Mucosa of gallbladder (tissue), 1 donor: ENCODE measurements at regions not wholly inside any gene's neighbourhood (a gene's known extent, or its start where the extent isn't known, plus 50 kb on each side); places are given as distances from the start of the nearest gene placed in this dataset.

Experiments used
- DNase-seq: peaks from one replicate; pipeline ENCODE4 v3.0.0-alpha.2; 2020; ENCODE audit warnings: low spot score
- donor health status: DM: no; HTN: no; CAD: no.

GRCh38 chr5:172588380-172588779 is 52.7 kb upstream of the NEURL1B start:
- no peak for DNase-seq

- no peak for DNase-seq
Measured at GRCh38 chr5:172587061-172587405, 54.0 kb upstream of the NEURL1B start.

DNA sequence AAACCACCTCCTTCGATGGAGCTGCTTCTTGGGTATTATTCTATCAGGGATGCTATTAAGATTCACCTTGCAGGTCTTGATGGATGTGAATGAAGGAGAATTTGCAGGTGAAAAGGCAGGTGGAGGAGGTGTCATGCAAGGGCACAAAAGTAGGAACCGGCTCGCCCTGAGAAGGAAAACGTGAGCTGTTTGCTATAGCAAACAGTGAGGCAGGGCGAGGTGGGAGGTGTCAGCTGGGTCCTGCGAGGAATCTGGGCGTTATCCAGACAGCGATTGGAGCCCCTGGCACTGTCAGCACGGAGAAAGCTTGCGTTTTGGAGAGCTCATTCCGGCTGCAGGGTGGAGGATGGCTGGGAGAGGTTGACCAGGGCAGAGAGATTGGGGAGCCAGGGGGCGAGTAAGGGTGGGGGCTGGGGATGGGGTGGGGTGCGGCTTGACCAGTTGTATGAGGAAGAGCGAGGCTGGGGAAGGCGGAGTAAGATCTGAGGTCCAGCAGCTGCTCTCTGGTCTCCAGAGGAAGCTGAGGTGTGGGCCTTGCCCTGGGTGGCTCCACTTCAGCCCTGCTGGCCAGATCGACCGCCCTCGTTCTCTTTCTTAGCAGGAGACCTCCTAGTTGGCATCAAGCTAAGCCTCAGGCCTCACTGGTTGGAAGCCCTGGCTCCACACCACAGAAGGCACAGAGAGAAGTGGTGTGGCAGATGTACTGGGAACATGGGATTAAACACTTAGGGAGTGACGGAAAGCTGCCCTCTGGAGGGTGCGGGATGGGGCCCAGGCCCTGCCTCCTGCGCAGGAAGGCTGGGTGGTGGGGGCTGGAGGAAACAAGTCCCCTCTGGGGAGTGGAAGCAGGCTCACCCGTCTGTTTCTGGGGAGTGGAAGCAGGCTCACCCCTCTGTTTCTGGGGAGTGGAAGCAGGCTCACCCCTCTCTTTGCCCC is 54.7 kb upstream of the NEURL1B start:
- DNase-seq = no peak

DNA sequence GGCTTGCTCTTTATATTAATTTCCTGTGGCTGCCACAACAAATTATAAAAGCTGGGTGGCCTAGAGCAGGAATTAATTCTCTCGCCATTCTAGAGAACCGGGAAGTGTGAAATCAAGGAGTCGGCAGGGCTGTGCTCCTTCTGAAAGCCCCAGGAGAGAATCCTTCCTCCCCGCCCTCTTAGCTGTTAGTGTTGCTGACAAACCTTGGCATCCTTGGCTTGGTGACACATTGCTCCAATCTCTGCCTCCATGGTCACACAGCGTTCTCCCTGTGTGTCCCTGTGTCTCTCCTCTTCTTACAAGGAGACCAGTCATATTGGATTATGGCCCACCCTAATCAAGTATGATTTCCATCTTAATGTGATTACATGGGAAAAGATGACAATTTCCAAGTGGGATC is 55.9 kb upstream of the NEURL1B start:
- no peak for DNase-seq

- DNase-seq = no peak
Measured at GRCh38 chr5:172584638-172585037, 56.4 kb upstream of the NEURL1B start.

DNA sequence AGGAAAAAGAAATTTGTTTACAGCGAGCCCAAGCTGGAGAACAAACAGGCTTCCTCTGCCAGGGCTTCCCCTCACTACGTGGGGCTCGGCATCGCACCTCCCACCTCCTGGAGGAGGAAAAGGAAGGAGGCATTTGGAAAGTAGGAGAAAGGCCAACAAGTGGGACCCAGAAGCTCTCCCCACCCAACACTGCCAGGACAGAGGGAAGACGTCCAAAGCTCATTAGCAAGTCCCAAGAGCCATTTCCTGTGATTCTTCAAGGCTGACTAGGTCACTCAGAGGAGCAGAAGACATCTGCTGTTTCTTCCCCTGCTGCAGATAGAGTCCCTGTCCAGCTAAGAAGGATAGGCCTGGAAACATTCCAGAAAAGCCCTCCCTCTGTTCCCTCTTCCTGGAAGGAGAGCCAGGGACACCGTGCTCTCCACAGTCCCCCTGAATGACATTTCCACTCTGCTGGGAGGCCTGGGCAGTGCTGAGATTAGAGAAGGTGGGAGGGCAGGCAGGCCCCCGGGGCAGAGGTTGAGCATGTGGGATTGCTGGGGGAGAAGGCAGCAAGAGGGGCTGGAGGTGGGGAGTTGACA is 57.0 kb upstream of the NEURL1B start:
- DNase-seq = no peak

DNA sequence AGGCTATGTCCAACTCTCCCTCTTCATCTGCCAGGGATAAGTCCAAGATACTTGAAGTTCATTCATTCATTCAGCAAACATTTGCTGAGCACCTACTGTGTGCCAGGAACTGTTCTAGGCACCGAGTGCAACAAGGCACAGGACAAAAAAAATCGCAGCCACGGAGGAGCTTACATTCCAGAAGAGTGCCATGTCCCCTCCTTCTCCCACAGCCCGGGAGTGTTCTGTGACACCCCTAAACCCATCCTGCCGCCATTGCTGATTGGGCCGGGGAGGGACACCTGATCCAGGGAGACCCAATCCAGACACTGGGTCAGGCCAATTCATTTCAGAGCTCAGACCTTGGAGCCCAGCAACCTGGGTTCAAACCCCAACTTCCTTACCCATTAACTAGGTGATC is 58.1 kb upstream of the NEURL1B start:
- DNase-seq = no peak

GRCh38 chr5:172581315-172581714 is 59.7 kb upstream of the NEURL1B start:
- DNase-seq = no peak

- no peak for DNase-seq
Measured at GRCh38 chr5:172579403-172579990, 61.6 kb upstream of the NEURL1B start.

DNA sequence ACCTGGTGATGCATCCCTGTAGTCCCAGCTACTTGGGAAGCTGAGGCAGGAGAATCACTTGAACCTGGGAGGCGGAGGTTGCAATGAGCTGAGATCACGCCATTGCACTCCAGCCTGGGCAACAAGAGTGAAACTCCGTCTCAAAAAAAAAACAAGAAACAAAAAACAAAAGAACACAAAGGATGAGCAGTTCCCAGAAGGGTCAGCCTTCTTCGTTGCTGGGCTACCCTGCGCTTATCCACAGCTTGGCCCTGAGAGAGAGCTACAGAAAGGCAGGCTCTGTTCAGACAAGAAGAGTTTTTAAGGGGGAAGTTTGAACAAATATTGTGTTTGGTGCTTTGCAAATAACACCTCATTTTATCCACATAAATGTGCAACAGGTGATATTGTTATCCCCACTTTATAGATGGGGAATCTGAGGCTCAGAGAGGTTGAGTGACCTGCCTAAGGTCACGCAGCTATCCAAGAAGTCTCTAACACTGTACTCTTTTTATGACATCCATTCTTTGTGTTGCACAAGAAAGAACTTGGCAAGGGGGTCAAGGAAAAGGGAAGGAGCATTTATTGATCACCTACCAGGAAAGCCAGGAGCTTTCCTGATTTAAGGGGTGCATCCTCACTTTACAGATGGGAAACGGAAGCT is 63.7 kb upstream of the NEURL1B start:
- no peak for DNase-seq

- DNase-seq = no peak
Measured at GRCh38 chr5:172575816-172576545, 65.1 kb upstream of the NEURL1B start.

GRCh38 chr5:172575416-172575815 is 65.6 kb upstream of the NEURL1B start:
- DNase-seq = no peak

- no peak for DNase-seq
Measured at GRCh38 chr5:172574871-172575223, 66.2 kb upstream of the NEURL1B start.

DNA sequence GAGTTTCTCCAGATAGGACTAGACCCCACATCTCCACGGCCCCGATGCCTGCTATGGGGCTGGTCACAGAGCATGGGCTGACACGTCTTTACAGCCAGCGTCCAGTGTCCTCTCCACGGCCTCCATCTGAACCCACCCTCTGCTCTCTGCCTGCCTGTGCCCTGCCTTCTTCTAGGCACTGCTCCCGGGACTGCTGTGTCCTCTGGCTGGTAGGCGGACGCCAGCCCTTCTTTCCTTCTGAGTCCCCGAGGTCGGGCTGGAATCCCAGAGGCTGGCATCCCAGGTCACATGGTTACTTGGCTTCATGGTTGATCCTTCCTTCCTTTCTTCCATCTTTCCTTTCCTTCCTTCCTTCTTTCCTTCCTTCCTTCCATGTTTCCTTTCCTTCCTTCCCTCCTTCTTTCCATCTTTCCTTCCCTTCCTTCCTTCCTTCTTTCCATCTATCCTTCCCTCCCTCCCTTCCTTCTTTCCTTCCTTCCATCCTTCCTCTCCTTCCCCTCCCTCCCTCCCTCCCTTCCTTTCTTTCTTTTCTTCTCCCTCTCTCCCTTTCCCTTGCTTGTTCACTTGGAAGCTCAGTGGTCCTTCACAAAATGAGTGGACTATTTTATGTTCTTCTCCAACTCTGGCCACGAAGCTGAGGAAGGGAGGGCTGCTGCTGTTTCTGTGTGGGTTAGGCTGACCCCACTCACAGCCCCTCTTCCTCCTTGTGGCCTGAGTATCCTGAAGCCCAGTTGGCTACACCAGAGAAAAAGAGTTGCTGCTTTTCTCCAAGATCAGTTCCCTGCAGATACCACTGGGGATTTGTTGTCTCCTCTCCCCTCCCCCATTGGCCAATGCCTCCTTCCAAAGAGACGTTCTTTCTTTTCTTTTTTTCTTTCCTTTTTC is 66.8 kb upstream of the NEURL1B start:
- DNase-seq = no peak

DNA sequence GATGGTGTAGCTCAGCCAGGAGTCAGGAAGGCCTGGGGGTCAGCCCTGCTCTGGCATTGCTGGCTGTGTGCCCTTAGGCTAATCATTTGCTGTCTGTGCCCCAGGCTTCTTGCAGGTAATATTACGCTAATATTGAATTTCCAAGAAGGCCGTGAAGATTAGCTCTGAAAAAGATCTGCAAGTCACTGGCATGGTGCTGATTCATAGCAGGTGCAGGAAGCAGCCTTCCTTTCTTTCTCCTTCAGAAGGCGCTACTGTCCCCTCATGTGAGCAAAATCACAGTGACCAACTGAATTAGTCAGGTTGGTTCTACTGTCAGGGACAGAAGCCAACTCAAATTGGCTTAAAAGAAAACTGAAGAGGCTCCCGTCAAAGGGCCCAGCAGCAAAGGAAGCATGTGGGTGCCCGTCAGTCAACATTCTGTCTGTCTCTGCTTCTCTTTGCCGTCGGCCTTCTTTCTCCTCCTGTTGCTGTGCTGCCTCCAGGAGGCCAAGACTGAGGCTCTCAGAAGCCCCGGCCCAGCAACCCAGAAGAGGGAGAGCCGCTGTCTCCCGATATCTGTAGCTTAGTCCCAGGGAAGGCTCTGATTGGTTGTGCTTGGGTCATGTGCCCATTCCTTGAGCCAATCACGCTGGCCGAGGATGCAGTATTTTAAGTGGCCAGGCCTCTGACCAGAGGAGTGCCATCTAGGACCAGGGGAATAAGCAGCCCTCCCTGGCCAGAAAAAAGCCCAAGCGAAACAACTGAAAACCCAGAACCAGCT is 67.8 kb upstream of the NEURL1B start:
- no peak for DNase-seq

DNA sequence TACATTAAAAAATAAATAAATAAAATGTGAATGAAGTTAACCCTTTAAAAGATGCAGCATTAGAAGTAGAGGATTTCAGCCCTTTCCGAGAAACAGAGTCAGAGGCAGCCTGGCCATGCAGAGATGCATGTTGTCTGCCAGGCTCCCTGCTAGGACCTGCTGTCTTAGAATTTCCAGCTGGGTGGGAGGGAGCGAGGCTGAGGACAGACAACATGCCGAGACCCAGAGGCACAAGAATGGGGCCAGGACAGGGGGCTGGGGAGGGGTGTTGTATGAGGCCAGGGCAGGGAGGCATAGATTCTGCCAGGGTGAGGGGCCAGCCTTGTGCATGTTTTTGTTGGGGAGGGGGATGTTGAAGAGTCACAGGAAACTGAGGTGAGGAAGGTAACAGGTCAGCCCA is 68.6 kb upstream of the NEURL1B start:
- DNase-seq = no peak

DNA sequence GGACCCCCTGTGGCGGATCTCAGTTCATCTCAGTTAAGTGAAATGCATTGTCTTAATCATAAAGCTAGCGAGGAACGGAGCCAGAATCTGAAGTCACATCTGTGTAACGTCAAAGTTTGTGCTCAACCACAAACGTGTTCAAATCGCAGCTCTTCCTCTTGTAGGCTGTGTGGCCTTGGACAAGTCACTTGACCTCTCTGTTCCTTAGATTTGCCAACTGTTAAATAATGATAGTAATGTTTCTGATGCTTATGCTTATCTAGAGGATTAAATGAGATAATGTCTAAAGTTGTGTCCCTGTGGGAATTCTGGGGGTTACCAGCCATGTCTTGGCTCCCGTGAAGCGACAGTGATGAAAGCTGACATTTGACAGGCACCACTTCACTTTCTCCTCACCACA is 69.2 kb upstream of the NEURL1B start:
- no peak for DNase-seq

DNA sequence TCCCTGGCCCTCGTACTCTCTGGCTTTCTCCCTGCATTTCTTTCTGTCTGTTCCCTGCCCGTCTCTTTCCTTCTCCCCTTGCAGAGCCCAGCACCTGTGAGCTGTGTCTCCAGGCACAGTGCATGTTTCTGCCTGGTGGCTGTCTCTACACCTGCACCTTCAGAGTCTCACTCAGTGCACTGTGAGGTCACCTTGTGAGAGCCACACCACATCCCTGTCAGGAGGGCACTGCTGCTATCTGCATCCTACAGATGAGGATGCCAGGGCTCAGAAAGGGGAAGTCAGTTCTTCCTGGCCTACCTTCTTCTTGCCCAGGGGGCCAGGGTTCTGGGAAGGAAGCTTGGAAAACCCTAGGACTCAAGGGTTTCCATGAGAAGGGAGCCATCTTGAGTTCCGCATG is 69.7 kb upstream of the NEURL1B start:
- no peak for DNase-seq

DNA sequence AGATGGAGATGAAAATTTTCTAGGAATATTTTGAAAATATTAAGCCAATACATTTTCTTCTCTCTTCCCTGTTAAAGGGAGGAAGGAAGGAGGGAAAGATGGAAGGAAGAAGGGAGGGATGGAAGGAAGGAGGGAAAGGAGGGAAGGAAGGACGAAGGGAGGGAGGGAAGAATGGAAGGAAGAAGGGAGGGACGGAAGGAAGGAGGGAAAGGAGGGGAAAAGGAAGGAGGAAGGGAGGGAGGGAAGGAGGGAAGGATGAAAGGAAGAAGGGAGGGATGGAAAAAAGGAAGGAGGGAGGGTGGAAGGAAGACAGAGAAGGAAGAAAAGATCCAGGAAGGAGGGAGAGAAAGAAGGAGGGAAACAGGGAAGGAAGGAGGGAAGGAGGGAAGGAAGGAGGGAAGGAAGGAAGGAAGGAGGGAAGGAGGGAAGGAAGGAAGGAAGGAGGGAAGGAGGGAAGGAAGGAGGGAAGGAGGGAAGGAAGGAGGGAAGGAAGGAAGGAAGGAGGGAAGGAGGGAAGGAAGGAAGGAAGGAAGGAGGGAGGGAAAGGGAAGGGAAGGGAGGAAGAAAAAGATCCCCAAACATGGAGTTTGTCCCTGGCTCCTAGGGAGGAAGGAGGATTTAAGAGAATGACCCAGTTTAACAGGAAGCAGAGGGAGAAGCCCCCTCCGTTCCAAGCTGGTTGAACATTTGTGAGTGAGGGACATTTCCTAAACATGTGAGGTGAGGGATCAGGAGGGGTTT is 70.3 kb upstream of the NEURL1B start:
- no peak for DNase-seq
